NCI-H446 (cell line): ENCODE measurements at regions not wholly inside any gene's neighbourhood (a gene's known extent, or its start where the extent isn't known, plus 50 kb on each side); places are given as distances from the start of the nearest gene placed in this dataset.
"Not testable (repeated sequence)": the region's sequence is repeated elsewhere in the genome, so short reads cannot be mapped to it uniquely, and the experiment has no call there.

Experiments
- DNase-seq, 2 experiments: peaks; one replicate each; lab custom pipeline; 2025; lab: John Stamatoyannopoulos, UW

GRCh38 chr3:177249203-177249602, 51.9 kb upstream of the TBL1XR1 start:
- DNase-seq = no peak

DNA sequence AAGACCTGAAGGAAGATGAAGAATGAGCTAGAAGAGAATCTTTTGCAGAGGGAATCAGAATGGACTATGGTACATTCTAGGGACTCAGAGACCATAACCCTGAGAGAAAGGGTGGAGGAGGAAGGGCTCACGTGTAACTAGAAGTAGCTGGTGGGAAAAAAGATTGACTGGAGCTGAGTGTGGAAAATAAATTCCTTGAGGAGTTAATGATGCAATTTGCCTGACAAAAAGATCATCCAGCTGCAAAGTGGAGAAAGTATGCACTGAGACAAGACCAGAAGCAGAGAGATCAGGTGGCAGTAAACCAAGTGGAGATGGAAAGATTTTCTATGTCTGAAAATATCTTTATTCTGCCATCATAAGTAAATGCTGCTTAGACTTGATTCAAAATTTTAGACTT, 52.9 kb upstream of the TBL1XR1 start:
- no peak for DNase-seq

DNA sequence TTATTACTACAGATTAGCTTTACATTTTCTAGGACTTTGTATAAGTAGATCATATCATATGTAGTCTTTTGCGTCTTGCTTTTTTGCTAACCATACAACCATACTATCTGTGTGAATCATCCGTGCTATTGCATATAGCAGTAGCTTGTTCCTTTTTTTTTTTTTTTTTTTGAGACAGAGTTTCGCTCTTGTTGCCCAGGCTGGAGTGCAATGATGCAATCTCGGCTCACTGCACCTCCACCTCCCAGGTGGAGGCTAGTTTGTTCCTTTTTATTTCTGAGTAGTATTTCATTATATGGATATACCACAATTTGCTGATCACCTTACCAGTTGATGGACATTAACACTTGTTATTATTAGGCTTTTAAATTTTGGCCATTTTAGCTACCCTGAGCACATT, 54.5 kb upstream of the TBL1XR1 start:
- DNase-seq = no peak

DNA sequence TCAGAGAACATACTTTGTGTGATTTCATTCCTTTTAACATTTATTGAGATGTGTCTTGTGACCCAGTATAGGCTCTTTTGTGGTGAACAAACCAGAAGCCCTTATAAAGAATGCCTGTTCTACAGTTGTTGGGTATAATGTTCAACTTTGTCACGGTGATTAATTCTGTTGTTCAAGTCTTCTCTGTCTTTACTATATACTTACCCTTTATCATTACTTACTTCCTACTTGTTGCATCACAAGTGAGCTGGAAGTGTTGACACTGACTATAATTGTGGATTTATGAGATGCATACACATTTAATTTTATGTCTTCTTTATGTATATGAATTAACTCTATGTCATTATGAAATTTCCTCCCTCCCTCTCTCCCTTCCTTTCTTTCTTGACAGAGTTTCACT, 59.7 kb upstream of the TBL1XR1 start:
- no peak for DNase-seq

DNA sequence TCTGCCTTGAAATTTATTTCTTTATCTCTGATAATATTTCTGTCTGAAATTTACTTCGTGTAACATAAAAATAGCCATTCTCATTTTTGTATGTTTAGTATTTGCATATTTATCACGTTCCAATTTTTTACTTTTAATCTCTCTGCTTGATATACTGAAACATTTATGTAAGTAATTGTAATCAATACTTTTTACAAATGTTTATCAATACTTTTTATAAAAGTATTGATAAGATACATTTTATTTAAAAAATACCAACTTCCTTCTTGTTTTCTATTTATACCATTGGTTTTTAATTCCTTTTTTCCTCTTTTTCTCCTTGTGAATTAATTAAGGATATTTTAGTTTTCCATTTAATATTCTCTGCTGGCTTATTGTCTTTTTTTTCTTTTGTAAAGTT, 60.3 kb upstream of the TBL1XR1 start:
- no peak for DNase-seq

DNA sequence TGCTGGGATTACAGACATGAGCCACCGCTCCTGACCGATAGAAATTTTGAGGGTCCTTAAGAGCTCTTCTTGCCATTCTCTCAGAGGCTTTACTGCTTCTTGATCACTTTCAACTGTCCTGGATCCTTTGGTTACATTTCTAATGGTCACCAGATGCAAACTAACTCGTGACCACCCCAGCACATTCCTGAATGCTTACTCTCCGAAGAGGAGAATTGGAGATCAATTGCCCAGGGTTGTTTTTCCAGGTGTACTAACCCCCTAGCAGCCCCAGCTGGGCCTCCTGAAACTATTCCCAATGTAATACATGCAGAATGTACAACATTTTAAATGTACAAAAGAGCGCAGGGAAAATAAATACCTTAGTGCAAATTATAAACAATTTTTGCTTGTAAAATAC, 65.1 kb upstream of the TBL1XR1 start:
- no peak for DNase-seq

DNA sequence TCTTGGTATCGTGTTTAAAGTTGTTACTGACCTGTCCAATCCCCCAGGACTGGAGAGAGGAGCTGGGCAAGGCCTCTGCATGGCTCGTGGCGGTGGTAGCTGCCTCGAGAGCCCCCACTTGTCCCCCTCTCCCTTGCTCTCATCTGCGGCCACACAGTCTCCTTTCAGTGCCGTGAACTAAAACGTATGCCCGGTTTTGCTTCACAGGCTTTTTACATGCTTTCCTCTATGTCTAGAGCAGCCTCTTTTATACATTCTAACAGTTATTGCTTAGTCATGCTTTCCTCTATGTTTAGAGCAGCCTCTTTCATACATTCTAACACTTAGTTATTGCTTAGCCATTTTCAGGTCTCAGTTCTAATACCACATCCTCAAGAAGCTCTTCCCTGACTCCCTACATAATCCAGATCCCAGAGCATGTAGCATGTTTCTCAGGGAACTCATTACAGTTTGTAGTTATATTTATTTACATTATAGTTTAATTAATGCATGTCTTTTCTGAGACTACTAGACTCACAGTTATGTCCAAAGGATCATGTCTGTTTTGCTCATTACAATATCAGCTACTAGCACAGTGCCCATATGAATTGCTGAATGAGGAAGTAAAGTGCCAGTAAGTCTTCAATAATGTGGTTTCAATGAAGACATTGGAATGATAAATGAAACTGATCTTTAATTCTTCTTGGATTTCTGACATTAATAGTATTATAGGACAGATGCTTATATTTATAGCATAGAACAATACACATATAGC, 66.5 kb upstream of the TBL1XR1 start:
- DNase-seq = no peak

GRCh38 chr3:177271811-177272501, 74.7 kb upstream of the TBL1XR1 start:
- DNase-seq = not testable (repeated sequence)

- no peak for DNase-seq
Measured at GRCh38 chr3:177278016-177278415, 80.7 kb upstream of the TBL1XR1 start.

DNA sequence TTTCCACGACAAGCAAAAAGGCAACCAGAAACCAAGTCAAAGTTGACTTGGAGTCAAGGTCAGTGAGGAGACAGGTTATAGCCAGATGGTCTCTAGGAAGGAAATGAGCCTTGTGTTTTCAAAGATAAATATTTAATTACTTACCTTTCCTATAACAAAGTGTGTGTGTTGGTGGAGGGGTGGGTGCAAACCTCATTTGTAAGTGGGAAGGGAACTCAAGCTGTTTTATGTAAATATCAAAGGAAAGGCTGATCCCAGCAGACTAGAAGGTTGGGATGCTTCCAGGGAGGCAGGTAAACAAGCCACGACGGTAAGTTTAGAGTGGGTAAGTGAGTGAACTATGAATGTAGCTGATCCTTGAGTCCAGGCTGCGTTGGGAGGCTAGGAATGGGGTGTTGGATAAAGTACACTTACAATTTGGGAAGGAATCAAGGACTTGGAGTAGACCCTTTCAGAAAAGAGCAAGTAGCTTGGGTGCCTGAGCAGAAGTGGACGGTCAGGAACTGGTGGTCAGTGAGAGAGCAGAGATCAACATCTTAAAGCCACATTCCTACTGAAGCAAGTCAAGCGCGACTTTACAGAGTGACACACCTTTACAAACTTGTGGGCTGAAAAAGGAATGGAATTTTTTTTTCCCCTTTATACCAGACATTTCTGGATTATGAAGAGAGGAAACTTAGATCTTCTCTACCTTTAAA, 82.0 kb upstream of the TBL1XR1 start:
- no peak for DNase-seq

DNA sequence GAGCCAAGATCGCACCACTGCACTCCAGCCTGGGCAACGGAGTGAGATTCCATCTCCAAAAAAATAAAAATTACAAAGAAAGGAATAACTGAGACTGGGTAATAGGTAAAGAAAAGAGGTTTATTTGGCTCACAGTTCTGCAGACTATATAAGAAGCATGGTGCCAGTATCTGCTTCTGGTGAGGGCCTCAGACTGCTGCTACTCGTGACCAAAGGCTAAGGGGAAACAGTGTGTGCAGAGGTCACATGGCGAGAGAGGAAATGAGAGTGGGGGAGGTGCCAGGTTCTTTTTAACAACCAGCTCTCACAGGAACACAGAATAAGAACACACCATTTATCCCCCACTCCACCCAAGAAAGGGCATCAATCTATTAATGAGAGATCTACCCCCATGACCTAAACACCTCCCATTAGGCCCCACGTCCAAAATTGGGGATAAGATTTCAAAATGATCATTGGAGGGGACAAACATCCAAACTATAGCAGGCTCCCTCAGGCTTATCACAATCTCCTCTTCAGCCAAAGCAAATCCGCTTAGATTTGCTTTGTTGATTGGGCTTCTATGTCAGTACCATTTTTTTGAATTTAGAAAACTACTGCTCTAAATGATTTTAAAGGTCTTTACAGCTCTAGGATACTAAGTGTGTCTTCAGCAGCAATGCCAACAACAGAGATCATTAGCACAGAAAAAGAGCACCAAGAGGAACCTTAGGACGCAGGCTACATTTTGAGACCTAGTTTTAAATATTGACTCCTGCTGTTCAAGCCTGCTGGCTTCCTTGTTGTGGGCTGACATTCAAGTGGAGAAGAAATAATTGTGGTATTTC, 84.2 kb upstream of the TBL1XR1 start:
- DNase-seq = peak in 1 of 2 experiments; percentile 26

DNA sequence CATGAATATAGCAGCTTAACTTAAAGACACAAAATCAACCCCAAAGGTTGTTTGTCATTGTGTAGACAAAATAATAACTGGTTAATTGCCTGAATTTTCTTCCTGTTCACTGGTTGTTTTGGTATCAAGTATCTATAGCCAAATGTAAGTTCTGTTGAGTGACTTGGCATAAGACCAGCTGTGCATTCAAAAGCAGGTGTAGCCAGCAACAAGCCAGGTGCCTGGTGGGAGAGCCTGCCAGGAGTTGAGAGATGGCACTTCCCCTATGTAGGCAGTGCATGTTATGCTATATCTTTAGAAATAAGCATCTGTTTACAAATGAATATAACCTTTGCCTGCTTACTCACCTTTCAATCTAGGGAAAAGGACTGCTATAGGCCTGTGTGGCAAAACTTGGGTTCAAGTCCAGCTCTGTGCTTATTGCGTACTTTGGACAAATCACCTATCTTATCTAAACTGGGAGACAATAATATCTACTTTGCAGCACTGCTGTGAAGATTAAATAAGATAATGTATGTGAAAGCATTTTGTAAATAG, 84.9 kb upstream of the TBL1XR1 start:
- peak in 1 of 2 experiments; percentile 30 for DNase-seq

- no peak for DNase-seq
Measured at GRCh38 chr3:177283983-177284382, 86.7 kb upstream of the TBL1XR1 start.

- DNase-seq = no peak
Measured at GRCh38 chr3:177284383-177284881, 87.2 kb upstream of the TBL1XR1 start.

- DNase-seq = no peak
Measured at GRCh38 chr3:177286034-177286433, 88.8 kb upstream of the TBL1XR1 start.

DNA sequence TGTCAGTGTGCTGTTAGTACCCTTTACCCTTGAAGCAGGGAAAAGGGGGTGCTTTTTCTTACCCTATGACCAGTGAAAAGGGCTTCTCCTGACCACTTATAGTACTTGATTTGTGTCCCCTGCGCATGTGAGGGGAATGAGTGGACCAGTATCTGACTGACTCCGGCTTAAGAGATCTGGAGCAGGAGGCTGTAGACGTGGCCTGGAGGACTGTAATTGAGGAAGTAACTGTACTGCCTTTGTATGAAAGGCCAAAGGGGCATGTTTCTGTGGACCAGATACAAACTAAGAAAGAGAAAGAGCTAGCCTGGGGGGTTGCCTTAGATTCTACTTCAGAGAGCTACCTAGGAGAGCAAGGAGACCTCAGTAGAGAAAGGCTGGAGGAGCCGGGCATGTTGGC, 89.9 kb upstream of the TBL1XR1 start:
- DNase-seq = no peak

- DNase-seq = no peak
Measured at GRCh38 chr3:177290633-177291032, 93.4 kb upstream of the TBL1XR1 start.

DNA sequence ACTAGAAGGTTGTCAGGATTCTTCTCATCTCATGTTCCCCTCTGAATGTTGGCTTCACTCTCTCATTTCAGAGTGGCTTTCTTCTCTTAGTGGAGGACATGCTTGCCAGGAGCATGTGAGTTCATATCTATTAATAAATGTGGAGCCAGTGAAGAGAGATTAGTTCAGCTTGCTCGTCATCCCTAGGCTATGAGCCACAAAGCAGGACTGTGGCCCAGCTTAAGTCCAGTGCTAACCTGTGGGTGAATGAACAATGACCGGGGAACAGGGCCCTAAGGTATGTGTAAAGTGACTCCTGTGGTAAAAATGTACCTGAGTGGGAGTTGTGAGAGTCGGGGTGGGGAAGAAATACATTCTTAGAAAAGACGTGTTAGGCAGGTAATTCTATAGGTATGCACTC, 96.9 kb upstream of the TBL1XR1 start:
- no peak for DNase-seq

DNA sequence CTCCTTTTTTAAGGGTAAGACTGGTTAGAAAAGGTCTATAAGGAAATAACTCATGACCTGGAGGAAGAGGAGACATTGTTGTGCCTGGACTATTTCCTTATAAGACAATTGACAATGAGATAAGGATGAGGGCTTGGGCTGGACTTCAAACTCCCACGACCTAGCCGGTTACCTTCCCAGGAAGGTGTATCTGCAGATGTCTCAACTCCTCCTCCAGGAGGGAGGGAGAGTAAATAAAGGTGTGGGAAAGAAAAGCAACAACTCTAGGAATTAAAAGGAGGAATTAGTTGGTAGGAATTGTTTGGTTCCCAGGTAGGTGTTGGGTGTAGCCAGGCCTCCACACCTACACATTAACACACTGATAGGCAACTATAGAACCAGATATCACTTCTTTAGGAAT, 97.8 kb upstream of the TBL1XR1 start:
- no peak for DNase-seq

- no peak for DNase-seq
Measured at GRCh38 chr3:177299250-177299649, 102.0 kb upstream of the TBL1XR1 start.

GRCh38 chr3:177300039-177300833, 103.0 kb upstream of the TBL1XR1 start:
- no peak for DNase-seq
